Germinal center (tissue), 1 donor: ENCODE measurements at regions not wholly inside any gene's neighbourhood (a gene's known extent, or its start where the extent isn't known, plus 50 kb on each side); places are given as distances from the start of the nearest gene placed in this dataset.
A peak's percentile ranks its signal among the peaks of the same experiment; 100 is the strongest.
"Not testable (repeated sequence)": the region's sequence is repeated elsewhere in the genome, so short reads cannot be mapped to it uniquely, and the experiment has no call there.

ENCODE experiments used
- DNase-seq: peaks from one replicate; pipeline ENCODE4 v3.0.0; 2012; ENCODE audit warnings: mixed read lengths, low spot score

GRCh38 chr4:53714236-53715140 lies 123.2 kb upstream of the LNX1 start:
- no peak for DNase-seq

GRCh38 chr4:53713767-53714166 lies 122.5 kb upstream of the LNX1 start:
- DNase-seq, result no peak

- no peak for DNase-seq
Measured at GRCh38 chr4:53713296-53713695, 122.0 kb upstream of the LNX1 start.

GRCh38 chr4:53712408-53713020 lies 121.2 kb upstream of the LNX1 start:
- no peak for DNase-seq

- no peak for DNase-seq
Measured at GRCh38 chr4:53711926-53712325, 120.6 kb upstream of the LNX1 start.

- DNase-seq, result no peak
Measured at GRCh38 chr4:53709693-53710092, 118.4 kb upstream of the LNX1 start.

GRCh38 chr4:53707491-53707890 lies 116.2 kb upstream of the LNX1 start:
- DNase-seq, result no peak

- DNase-seq, result peak; percentile 20
Measured at GRCh38 chr4:53706422-53707032, 115.2 kb upstream of the LNX1 start.

- no peak for DNase-seq
Measured at GRCh38 chr4:53705972-53706371, 114.7 kb upstream of the LNX1 start.

- no peak for DNase-seq
Measured at GRCh38 chr4:53705151-53705764, 114.0 kb upstream of the LNX1 start.

GRCh38 chr4:53704329-53704728 lies 113.0 kb upstream of the LNX1 start:
- DNase-seq, result no peak

- no peak for DNase-seq
Measured at GRCh38 chr4:53703267-53703655, 112.0 kb upstream of the LNX1 start.

GRCh38 chr4:53702334-53703266 lies 111.3 kb upstream of the LNX1 start:
- DNase-seq, result peak; percentile 28

GRCh38 chr4:53701260-53701659 lies 110.0 kb upstream of the LNX1 start:
- DNase-seq, result not testable (repeated sequence)

GRCh38 chr4:53699310-53699709 lies 108.0 kb upstream of the LNX1 start:
- not testable (repeated sequence) for DNase-seq

- no peak for DNase-seq
Measured at GRCh38 chr4:53697016-53697685, 105.9 kb upstream of the LNX1 start.

- DNase-seq, result no peak
Measured at GRCh38 chr4:53695540-53696463, 104.5 kb upstream of the LNX1 start.

GRCh38 chr4:53694666-53695065 lies 103.4 kb upstream of the LNX1 start:
- no peak for DNase-seq

GRCh38 chr4:53693909-53694308 lies 102.6 kb upstream of the LNX1 start:
- DNase-seq, result no peak

- no peak for DNase-seq
Measured at GRCh38 chr4:53693408-53693807, 102.1 kb upstream of the LNX1 start.
